ENCODE measurements at regions not wholly inside any gene's neighbourhood (a gene's known extent, or its start where the extent isn't known, plus 50 kb on each side); places are given as distances from the start of the nearest gene placed in this dataset.

DNA sequence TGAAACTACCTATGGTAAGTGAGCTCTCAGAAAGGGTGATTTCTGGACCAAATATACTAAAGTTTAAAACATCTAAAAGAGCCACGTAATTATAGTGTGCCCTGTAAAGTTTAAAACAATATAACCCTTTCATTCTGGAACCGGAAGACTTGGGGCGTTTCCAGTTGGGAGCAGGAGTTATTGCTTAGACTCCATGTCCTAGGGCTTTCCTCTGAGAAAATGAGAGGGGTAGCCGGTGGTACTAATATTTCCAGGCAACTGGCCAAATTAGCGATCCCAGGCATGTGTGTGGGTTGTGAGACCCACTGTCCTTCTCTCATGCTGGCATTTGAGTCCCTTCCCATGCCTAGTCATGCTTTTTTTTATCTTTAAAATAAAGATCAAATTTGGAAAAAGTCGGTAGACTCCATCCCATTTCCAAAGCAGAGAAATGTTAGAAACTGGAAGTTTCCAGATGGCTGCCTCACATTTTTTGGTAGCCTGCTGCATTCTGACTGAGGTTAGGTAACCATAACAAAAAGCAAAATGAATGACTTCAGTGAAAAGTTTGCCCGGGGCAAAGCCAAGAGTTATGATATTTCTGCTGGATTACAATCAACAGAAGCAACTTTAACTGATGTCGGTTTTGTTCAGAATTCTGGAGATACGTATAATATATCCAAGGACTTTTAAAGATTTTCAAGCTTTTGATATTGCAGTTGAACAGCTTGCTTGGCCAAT, 227.4 kb downstream of the SS18 start:
- intact Hi-C loops (cut with DNase I; ENCODE audit: low total_unique reads): no loop called here
- Histone ChIP-seq H3K27ac (no peak overlapping the region), H3K27me3 (no peaks in the 10 kb centered on the region), H3K36me3 (ENCODE audit: low read depth, missing control alignments) (no peaks in the 10 kb centered on the region), H3K9me3 (no peaks in the 10 kb centered on the region), H3K4me1 (no peaks in the 10 kb centered on the region), H3K4me3 (no peak overlapping the region)
- DNase-seq: no peak
- no peak for TF ChIP-seq POLR2A (IDR thresholded peaks at IDR 0.05)
- no peak for TF ChIP-seq CTCF (IDR thresholded peaks at IDR 0.05)
- WGBS, 2 donors: 76 to 88% methylated on average over 9 of the region's 9 CpGs

- Histone ChIP-seq H3K27me3 (no peaks in the 10 kb centered on the region), H3K36me3 (ENCODE audit: low read depth, missing control alignments) (no peaks in the 10 kb centered on the region), H3K27ac (no peak overlapping the region), H3K4me1 (no peaks in the 10 kb centered on the region), H3K4me3 (no peak overlapping the region), H3K9me3 (no peaks in the 10 kb centered on the region)
- 81 to 91% methylated on average over 7 of the region's 7 CpGs for WGBS, 2 donors
- no peak for DNase-seq
- intact Hi-C loops (cut with DNase I; ENCODE audit: low total_unique reads): no loop called here
- TF ChIP-seq CTCF (IDR thresholded peaks at IDR 0.05): no peak
- no peak for TF ChIP-seq POLR2A (IDR thresholded peaks at IDR 0.05)
These were observed 236.6 kb downstream of the SS18 start for GRCh38 chr18:25853691-25854433.

- H3K27ac ChIP-seq: no peak overlapping the region
- no peaks in the 10 kb centered on the region for H3K36me3 ChIP-seq (ENCODE audit: low read depth, missing control alignments)
- no peak overlapping the region for H3K4me3 ChIP-seq
- H3K27me3 ChIP-seq: no peaks in the 10 kb centered on the region
- TF ChIP-seq CTCF (IDR thresholded peaks at IDR 0.05) (no peak), POLR2A (IDR thresholded peaks at IDR 0.05) (no peak)
- DNase-seq: no peak
- intact Hi-C loops (cut with DNase I; ENCODE audit: low total_unique reads): no loop called here
- no peaks in the 10 kb centered on the region for H3K4me1 ChIP-seq
- WGBS, 2 donors: 88 to 96% methylated on average over 3 of the region's 3 CpGs
- no peaks in the 10 kb centered on the region for H3K9me3 ChIP-seq
These were observed 246.6 kb downstream of the SS18 start for GRCh38 chr18:25843791-25844190.

GRCh38 chr18:25842665-25843064, 247.7 kb downstream of the SS18 start:
- intact Hi-C loops (cut with DNase I; ENCODE audit: low total_unique reads): no loop called here
- Histone ChIP-seq H3K27me3 (no peaks in the 10 kb centered on the region), H3K27ac (no peak overlapping the region), H3K36me3 (ENCODE audit: low read depth, missing control alignments) (no peaks in the 10 kb centered on the region), H3K4me3 (no peak overlapping the region), H3K4me1 (no peaks in the 10 kb centered on the region), H3K9me3 (no peaks in the 10 kb centered on the region)
- TF ChIP-seq CTCF (IDR thresholded peaks at IDR 0.05) (no peak), POLR2A (IDR thresholded peaks at IDR 0.05) (no peak)
- WGBS, 2 donors: 83 to 90% methylated on average over 1 of the region's 1 CpG
- no peak for DNase-seq
